ENCODE measurements at regions not wholly inside any gene's neighbourhood (a gene's known extent, or its start where the extent isn't known, plus 50 kb on each side); places are given as distances from the start of the nearest gene placed in this dataset.
A peak's percentile ranks its signal among the peaks of the same experiment; 100 is the strongest.
"Not testable (repeated sequence)": the region's sequence is repeated elsewhere in the genome, so short reads cannot be mapped to it uniquely, and the experiment has no call there.

- DNase-seq, result no peak
Observed at GRCh38 chr2:210730672-210731071, 174.3 kb downstream of the CPS1 start.

GRCh38 chr2:210746826-210747225, 190.4 kb downstream of the CPS1 start:
- DNase-seq, result not testable (repeated sequence)

- DNase-seq, result no peak
Observed at GRCh38 chr2:210752532-210752931, 196.1 kb downstream of the CPS1 start.

- DNase-seq, result no peak
Observed at GRCh38 chr2:210753386-210753785, 197.0 kb downstream of the CPS1 start.

- no peak for DNase-seq
Observed at GRCh38 chr2:210756855-210757254, 200.5 kb downstream of the CPS1 start.

- DNase-seq, result no peak
Observed at GRCh38 chr2:210762604-210763588, 206.5 kb downstream of the CPS1 start.

- DNase-seq, result no peak
Observed at GRCh38 chr2:210768329-210768910, 212.0 kb downstream of the CPS1 start.

- no peak for DNase-seq
Observed at GRCh38 chr2:210776756-210777155, 220.4 kb downstream of the CPS1 start.

- DNase-seq, result no peak
Observed at GRCh38 chr2:210782222-210782621, 225.8 kb downstream of the CPS1 start.

GRCh38 chr2:210787831-210788230, 231.4 kb downstream of the CPS1 start:
- not testable (repeated sequence) for DNase-seq

- DNase-seq, result no peak
Observed at GRCh38 chr2:210792000-210792399, 235.6 kb downstream of the CPS1 start.

- DNase-seq, result no peak
Observed at GRCh38 chr2:210795506-210795905, 239.1 kb downstream of the CPS1 start.

- no peak for DNase-seq
Observed at GRCh38 chr2:210798180-210798579, 241.8 kb downstream of the CPS1 start.

- DNase-seq, result no peak
Observed at GRCh38 chr2:210814251-210815025, 258.0 kb downstream of the CPS1 start.

- DNase-seq, result no peak
Observed at GRCh38 chr2:210816769-210817168, 260.4 kb downstream of the CPS1 start.

GRCh38 chr2:210818473-210818872, 262.1 kb downstream of the CPS1 start:
- DNase-seq, result no peak

GRCh38 chr2:210833403-210833802, 277.0 kb downstream of the CPS1 start:
- no peak for DNase-seq

- DNase-seq, result no peak
Observed at GRCh38 chr2:210839034-210839433, 282.6 kb downstream of the CPS1 start.

- DNase-seq, result peak; percentile 42
Observed at GRCh38 chr2:210839450-210839849, 283.1 kb downstream of the CPS1 start.

- DNase-seq, result no peak
Observed at GRCh38 chr2:210842896-210843295, 286.5 kb downstream of the CPS1 start.

GRCh38 chr2:210844016-210844415, 287.6 kb downstream of the CPS1 start:
- DNase-seq, result no peak

- DNase-seq, result no peak
Observed at GRCh38 chr2:210859314-210859713, 302.9 kb downstream of the CPS1 start.

- peak; percentile 44 for DNase-seq
Observed at GRCh38 chr2:210860276-210860675, 303.9 kb downstream of the CPS1 start.
